IPS DF 6.9 (cell line): ENCODE measurements at regions not wholly inside any gene's neighbourhood (a gene's known extent, or its start where the extent isn't known, plus 50 kb on each side); places are given as distances from the start of the nearest gene placed in this dataset.
A peak's percentile ranks its signal among the peaks of the same experiment; 100 is the strongest.

ENCODE experiments used
- DNase-seq: peaks from one replicate; pipeline ENCODE4 v3.0.0-alpha.2; 2013; ENCODE audit warnings: low read depth, low spot score
- H3K27ac ChIP-seq: one replicate; pipeline ENCODE4 v1.5.1; 2013; ENCODE audit warnings: low read length, control low read depth
- H3K27me3 ChIP-seq: 2 replicates; pipeline ENCODE4 v1.6.1; 2013; ENCODE audit warnings: mild to moderate bottlenecking, low read length; ENCODE audit not compliant: control insufficient read depth, insufficient read depth
- H3K36me3 ChIP-seq: 2 replicates; pipeline ENCODE4 v1.6.1; 2013; ENCODE audit warnings: low read length; ENCODE audit not compliant: control insufficient read depth, insufficient read depth
- H3K4me1 ChIP-seq: 2 replicates; pipeline ENCODE4 v1.6.1; 2013; ENCODE audit warnings: low read length; ENCODE audit not compliant: control insufficient read depth, insufficient read depth
- H3K4me3 ChIP-seq: 2 replicates; pipeline ENCODE4 v1.5.1; 2013; ENCODE audit warnings: mild to moderate bottlenecking, low read length
- H3K9me3 ChIP-seq: 2 replicates; pipeline ENCODE4 v1.6.1; 2013; ENCODE audit warnings: low read length, inconsistent platforms; ENCODE audit not compliant: control insufficient read depth, insufficient read depth
- WGBS: extraction: QIAGEN DNeasy Blood & Tissue Kit; methylation state at CpG from one replicate; pipeline ENCODE4 v1.1.7; 2013; ENCODE audit warnings: mixed read lengths, missing lambda C conversion rate; ENCODE audit not compliant: insufficient read length, insufficient coverage; 5-methylcytosine and 5-hydroxymethylcytosine counted together

DNA sequence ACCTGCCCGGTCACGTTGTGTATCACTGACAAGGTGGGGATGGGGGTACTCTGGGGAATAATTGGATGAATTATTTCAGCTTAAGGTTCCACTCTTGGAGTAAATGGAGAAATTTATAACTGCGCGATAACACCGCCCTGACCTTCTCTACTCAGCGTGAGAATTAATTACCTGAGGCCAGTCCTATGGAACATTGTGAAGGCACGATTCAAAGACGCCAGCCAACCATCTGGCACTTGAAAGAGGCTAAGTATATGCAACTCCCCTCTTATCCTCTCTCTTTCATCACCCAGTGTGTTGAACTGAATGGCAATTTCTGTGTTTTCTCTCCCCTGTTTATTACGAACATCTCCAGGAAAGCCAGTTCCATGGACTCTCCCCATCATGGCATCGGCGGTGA is 235.5 kb upstream of the TUT7 start:
- H3K27ac ChIP-seq: no peak overlapping the region
- H3K4me1 ChIP-seq: no peaks in the 10 kb centered on the region
- H3K27me3 ChIP-seq: no peaks in the 10 kb centered on the region
- no peak overlapping the region for H3K4me3 ChIP-seq
- H3K36me3 ChIP-seq: no peaks in the 10 kb centered on the region
- no CpG with 5 or more reads among the region's 11 CpGs for WGBS
- no peak for DNase-seq
- no peaks in the 10 kb centered on the region for H3K9me3 ChIP-seq

DNA sequence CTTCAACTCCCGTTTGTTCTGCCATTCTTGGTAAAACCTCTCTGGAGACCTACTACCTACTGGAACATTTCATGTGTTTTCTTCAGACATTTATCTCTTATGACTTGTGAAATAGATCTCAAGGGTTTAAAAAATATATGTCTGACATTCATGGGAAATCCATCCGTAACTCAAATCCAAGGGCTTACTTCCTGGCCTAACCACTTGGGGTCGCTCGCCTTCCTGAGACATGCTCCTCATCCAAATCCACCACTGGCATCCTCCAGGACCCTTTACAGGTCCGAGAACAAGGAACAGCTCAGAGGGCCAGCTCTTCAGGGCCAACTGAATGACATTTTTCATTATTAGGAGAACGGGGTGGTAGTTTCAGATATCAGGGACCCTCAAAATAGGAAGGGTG is 235.1 kb upstream of the TUT7 start:
- Histone ChIP-seq H3K36me3 (no peaks in the 10 kb centered on the region), H3K27ac (no peak overlapping the region), H3K9me3 (no peaks in the 10 kb centered on the region), H3K4me3 (no peak overlapping the region), H3K27me3 (no peaks in the 10 kb centered on the region), H3K4me1 (no peaks in the 10 kb centered on the region)
- DNase-seq: peak; percentile 11
- WGBS: no CpG with 5 or more reads among the region's 6 CpGs

DNA sequence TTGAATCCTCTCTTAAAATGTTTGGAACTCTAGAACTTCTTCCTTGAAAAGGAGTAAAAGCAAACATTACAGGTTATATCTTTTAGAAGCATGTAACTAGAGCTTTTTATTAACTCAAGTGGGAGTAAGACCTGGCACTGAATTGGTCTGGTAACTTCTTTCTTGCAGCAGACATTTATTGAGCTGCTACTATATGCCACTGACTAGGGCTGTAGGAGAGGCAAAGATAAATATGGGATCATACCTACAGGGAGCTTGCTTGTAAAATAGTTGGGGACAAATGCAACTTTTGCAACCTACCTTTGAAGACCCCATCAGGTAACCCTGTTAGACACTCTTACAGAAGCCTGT is 231.9 kb upstream of the TUT7 start:
- no peak overlapping the region for H3K27ac ChIP-seq

DNA sequence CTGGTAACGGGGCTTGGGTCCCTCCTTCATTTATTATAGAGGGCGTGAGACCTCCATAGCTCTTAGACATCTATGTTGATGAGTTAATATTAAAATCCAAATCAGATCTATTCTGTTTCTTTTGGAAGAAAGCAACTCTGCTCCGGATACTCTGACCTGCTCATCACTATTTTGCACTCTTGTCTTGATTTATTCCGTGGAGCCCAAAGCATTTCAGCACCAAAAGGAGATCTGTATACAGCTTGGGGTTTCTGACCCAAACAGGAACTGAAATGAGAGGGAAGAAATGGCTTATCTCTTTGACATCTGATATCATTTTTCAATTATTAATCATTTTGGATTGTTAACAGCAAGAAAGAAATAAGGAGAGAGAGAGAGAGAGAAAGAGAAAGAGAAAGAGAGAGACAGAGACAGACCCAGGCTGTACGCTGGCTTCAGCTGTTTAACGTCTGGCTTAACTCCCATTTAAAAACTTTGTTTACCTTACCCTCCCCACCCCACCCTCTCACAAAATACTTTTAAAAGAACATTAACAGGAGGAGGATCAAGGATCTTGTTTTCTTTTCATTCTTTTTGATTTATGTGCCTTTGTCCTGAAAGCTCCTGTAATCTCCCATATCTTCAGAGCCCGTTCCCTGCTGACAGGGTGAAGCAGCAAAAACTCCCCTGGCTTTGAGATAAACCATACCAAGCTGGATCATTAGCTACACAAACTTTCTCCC is 231.4 kb upstream of the TUT7 start:
- no peaks in the 10 kb centered on the region for H3K27me3 ChIP-seq
- no peaks in the 10 kb centered on the region for H3K36me3 ChIP-seq
- DNase-seq: no peak
- H3K9me3 ChIP-seq: no peaks in the 10 kb centered on the region
- WGBS: no CpG with 5 or more reads among the region's 7 CpGs
- H3K4me1 ChIP-seq: no peaks in the 10 kb centered on the region
- no peak overlapping the region for H3K4me3 ChIP-seq
- H3K27ac ChIP-seq: no peak overlapping the region

More for the DNA sequence above, 231.9 kb upstream of the TUT7 start:
- no peaks in the 10 kb centered on the region for H3K36me3 ChIP-seq
- H3K4me3 ChIP-seq: no peak overlapping the region
- H3K27me3 ChIP-seq: no peaks in the 10 kb centered on the region
- no peak for DNase-seq
- H3K9me3 ChIP-seq: no peaks in the 10 kb centered on the region
- H3K4me1 ChIP-seq: no peaks in the 10 kb centered on the region

DNA sequence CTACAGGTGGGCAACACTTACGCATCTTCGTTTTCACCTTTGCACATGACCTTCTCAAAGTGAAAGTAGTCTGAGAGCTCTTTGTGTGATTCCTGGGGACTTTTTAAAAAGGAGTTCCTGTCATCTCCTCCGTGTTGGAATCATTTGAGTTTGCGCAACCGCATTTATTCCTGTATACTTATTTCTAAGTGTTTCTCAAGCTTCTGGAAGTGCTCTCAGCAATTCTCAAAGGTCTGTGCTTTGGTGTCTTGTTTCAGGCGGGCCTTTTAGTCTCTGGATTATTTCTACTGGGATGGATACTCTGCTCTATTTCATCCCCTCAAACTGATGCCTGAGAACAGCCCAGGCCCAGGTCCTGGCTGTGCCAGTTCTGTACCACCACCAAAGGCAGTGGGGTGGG is 226.5 kb upstream of the TUT7 start:
- DNase-seq: no peak
- Histone ChIP-seq H3K9me3 (no peaks in the 10 kb centered on the region), H3K36me3 (no peaks in the 10 kb centered on the region), H3K4me1 (no peaks in the 10 kb centered on the region; the same call in 1 of the 2 replicates), H3K27me3 (no peaks in the 10 kb centered on the region), H3K4me3 (no peak overlapping the region), H3K27ac (no peak overlapping the region)
- WGBS: no CpG with 5 or more reads among the region's 6 CpGs

DNA sequence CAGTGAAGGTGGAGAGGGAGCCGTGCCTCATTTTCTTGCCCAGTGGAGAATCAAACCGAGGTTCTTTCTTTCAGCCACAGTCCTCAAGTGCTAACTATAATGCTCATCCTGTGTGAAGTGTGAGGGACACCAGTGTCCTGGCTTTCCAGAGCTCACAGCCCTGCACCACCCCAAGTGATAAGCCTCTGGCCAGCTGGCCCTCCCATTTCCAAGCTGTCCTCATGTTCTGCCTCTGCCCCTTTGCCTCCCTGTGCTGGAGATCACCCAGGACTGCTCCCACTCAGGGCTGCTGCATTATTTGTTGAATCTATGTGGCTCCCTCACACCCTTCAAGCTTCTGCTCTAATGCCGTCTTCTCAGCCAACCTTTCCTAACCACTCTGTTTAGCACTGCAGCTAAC is 224.5 kb upstream of the TUT7 start:
- WGBS: no CpG with 5 or more reads among the region's 3 CpGs
- Histone ChIP-seq H3K27ac (no peak overlapping the region), H3K27me3 (no peaks in the 10 kb centered on the region), H3K4me3 (no peak overlapping the region), H3K9me3 (no peaks in the 10 kb centered on the region), H3K4me1 (no peaks in the 10 kb centered on the region; the same call in 1 of the 2 replicates), H3K36me3 (no peaks in the 10 kb centered on the region)
- DNase-seq: no peak

DNA sequence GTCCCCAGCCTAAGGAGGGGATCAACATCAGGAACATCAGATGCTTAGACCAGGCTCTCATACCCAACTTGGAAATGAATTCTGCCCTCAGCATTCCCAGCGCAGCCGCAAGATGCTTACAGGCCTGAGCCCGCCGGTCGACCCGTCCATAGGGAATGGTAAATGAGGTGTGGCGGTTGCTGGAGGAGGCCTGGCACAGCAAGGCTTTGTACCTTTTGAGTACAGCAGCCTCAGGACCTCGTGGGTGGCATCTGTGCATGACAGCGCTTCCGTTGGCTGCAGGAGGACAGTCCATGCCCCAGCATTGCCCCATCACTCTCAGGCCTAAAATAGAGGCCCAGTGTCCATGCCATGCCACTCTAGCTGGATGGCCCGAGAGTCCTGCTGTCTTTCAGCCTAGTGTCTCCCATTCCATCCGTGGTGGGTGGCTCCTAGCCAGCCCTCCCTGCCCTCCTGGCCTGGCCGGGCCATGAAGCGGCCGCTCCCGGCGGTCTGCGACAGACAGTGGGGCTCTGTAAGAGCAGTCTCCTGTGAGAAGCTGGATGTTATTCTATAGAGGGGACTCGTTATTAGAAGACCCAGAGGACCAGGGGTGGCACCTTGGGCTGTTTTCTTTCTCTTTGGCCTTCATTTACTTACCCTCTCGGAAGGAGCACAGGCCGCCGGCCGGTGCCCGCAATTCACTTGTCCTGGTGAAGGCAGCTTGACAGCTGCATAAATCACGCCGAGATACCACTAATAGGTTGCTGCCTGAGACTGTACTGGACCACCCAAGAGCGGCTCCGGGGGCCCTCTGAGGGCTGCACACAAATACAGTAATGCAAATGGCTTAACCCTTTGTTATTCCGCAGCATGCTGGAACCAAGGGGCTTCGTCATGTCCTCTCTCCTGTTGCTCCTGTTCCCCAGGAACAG is 223.5 kb upstream of the TUT7 start:
- no CpG with 5 or more reads among the region's 30 CpGs for WGBS

DNA sequence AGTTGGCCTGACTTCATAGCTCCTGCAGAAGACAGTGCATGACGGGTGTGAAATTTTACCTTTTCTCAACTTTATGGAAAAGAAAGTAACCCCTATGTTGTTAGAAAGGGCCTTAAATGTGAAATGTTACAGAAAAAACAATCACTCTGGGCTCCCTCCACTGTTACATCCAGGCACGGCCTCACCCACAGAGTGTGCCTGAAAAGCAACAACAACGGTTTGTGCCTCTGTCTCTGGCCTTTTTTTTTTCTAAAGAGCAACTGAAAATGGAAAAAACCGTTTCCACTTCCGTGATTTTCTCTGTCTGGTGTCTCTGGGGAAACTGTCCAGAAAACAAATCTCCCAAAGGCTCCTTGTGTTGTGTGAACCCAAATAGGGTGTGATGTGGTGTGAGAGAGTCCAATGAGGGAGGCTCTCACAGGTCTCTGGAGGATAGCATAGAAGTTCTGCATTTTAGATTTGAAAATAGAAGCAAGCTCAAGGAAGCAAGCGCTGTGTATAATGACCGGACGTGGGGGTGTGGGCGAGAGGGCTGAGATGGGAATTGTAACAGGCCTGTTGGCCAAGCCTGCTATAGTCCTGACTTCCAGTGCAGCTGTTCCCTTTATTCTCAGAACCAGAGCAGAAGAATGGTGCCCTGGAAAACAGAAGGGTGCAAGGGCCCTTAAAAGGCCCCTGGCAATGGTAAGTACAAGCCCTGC is 221.8 kb upstream of the TUT7 start:
- Histone ChIP-seq H3K4me1 (no peaks in the 10 kb centered on the region; the same call in 1 of the 2 replicates), H3K27ac (no peak overlapping the region), H3K27me3 (no peaks in the 10 kb centered on the region), H3K36me3 (no peaks in the 10 kb centered on the region), H3K9me3 (no peaks in the 10 kb centered on the region), H3K4me3 (no peak overlapping the region)
- DNase-seq: no peak
- WGBS: no CpG with 5 or more reads among the region's 9 CpGs

More for the DNA sequence above, 223.5 kb upstream of the TUT7 start:
- Histone ChIP-seq H3K4me3 (no peak overlapping the region), H3K27ac (no peak overlapping the region), H3K36me3 (no peaks in the 10 kb centered on the region), H3K9me3 (no peaks in the 10 kb centered on the region), H3K27me3 (no peaks in the 10 kb centered on the region), H3K4me1 (no peaks in the 10 kb centered on the region; the same call in 1 of the 2 replicates)
- DNase-seq: no peak

DNA sequence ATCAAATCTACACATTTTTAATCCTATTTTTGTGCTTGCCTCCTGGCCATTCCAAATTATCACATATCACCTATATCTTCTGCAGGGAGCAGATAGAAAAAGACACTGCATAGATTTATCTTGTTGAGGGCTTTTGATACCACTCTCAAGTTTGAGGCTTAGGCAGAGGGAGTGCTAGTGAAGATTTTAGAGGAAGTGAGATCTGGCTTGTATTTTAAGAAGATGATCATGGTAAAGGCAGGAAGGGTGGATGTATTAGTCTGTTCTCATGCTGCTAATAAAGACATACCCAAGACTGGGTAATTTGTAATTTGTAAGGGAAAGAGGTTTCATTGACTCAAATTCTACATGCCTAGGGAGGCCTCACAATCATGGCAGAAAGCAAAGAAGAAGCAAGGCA is 220.9 kb upstream of the TUT7 start:
- Histone ChIP-seq H3K4me1 (no peaks in the 10 kb centered on the region; the same call in 1 of the 2 replicates), H3K9me3 (no peaks in the 10 kb centered on the region), H3K4me3 (no peak overlapping the region), H3K27ac (no peak overlapping the region), H3K36me3 (no peaks in the 10 kb centered on the region), H3K27me3 (no peaks in the 10 kb centered on the region)
- no peak for DNase-seq

DNA sequence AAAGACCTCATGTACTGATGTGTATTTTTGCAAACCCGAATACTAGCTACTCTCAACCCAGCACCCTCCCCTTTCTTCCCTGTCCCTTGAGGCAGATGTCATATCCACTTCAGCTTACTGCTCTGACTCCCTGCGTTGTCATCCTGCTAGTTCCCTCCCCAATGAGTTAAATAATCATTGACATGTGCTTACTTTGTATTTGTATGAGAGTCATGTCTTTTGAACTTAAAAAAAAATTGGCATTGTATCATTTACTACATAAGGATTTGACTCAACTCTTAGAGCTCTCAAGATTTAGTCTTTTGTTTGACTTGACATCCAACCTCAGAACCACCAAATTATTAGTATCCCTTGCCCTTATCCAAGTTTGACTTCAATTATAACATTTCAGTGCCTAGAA is 219.7 kb upstream of the TUT7 start:
- no peaks in the 10 kb centered on the region for H3K27me3 ChIP-seq
- WGBS: no CpG with 5 or more reads among the region's 2 CpGs
- DNase-seq: no peak
- H3K9me3 ChIP-seq: no peaks in the 10 kb centered on the region
- no peaks in the 10 kb centered on the region; the same call in 1 of the 2 replicates for H3K4me1 ChIP-seq
- H3K4me3 ChIP-seq: no peak overlapping the region
- H3K36me3 ChIP-seq: no peaks in the 10 kb centered on the region
- no peak overlapping the region for H3K27ac ChIP-seq
